LNCaP clone FGC (cell line): ENCODE measurements at regions not wholly inside any gene's neighbourhood (a gene's known extent, or its start where the extent isn't known, plus 50 kb on each side); places are given as distances from the start of the nearest gene placed in this dataset.
"Not testable (repeated sequence)": the region's sequence is repeated elsewhere in the genome, so short reads cannot be mapped to it uniquely, and the experiment has no call there.

Experiments
- DNase-seq: peaks from one replicate; pipeline ENCODE4 v3.0.0-alpha.2; 2011; ENCODE audit warnings: low read depth
- H3K4me3 ChIP-seq: 2 replicates; pipeline ENCODE4 v1.5.1; 2011; ENCODE audit warnings: mild to moderate bottlenecking, low read depth, low read length, control low read depth
- TF ChIP-seq, protein P1 (sequence below): IDR thresholded peaks from 2 replicates; pipeline ENCODE4 v1.5.1; 2012; ENCODE audit warnings: mild to moderate bottlenecking; ENCODE audit not compliant: control insufficient read depth, insufficient read depth; ENCODE audit errors: extremely low read depth

DNA sequence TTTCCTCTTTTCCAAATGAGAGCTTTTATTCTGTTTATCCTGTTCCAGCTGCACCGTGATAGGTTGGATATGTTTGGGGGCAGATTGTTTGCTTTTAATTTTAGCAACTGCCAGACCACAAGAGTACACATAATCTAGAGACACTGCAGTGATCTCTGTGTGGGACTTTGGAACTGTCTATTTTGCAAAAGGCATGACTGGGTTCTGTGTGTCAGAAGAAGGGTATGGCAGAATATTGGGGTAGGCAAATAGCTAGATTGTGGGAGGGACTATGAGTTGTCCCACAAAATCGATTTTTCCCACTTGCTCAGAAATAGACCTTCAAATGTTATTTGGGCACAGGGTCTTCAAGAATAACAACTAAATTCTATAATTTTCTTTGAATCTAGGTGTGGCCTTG lies 275.9 kb upstream of the KITLG start:
- no peak for DNase-seq
- TF ChIP-seq, protein P1, sequence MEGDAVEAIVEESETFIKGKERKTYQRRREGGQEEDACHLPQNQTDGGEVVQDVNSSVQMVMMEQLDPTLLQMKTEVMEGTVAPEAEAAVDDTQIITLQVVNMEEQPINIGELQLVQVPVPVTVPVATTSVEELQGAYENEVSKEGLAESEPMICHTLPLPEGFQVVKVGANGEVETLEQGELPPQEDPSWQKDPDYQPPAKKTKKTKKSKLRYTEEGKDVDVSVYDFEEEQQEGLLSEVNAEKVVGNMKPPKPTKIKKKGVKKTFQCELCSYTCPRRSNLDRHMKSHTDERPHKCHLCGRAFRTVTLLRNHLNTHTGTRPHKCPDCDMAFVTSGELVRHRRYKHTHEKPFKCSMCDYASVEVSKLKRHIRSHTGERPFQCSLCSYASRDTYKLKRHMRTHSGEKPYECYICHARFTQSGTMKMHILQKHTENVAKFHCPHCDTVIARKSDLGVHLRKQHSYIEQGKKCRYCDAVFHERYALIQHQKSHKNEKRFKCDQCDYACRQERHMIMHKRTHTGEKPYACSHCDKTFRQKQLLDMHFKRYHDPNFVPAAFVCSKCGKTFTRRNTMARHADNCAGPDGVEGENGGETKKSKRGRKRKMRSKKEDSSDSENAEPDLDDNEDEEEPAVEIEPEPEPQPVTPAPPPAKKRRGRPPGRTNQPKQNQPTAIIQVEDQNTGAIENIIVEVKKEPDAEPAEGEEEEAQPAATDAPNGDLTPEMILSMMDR: no peak
- H3K4me3 ChIP-seq: no peak overlapping the region

DNA sequence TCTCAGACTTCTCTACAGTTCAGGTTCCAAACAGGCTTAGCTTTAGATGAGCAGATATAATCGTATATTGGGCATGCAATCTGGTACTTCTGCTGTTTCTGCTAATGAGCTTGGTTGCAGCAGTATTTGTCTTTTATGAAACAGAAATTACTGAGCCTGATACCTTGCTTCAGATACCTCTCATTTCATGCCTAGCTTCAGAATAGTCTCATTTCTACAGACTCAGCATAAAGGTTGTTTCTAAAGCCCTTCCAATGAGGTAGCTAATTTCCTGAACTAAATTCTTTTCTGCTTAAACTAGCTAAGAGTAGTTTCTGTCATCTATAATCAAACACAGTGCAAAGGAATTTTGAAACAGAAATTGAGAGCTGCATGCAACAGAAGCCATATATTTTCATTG lies 275.0 kb upstream of the KITLG start:
- no peak for DNase-seq
- TF ChIP-seq, protein P1: no peak
- no peak overlapping the region for H3K4me3 ChIP-seq

DNA sequence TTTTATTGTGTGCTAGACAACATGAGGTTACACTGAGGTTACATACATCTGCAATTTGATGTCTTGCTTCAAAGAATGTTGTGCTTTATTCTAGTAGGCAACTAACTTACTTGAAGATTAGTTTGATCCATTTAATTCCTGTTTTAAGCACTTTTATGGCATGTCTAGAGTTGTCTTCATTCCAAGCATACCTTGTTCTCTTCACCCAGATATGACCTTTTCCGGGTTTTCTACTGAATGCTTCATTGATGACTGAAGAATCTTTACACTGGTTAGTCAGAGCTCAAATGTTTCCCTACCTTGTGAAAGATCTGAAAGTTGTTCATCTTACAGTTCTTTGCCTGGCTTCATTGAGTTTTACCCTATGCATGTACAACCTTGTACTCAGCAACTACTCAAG lies 274.0 kb upstream of the KITLG start:
- H3K4me3 ChIP-seq: no peak overlapping the region
- TF ChIP-seq, protein P1: no peak
- no peak for DNase-seq

DNA sequence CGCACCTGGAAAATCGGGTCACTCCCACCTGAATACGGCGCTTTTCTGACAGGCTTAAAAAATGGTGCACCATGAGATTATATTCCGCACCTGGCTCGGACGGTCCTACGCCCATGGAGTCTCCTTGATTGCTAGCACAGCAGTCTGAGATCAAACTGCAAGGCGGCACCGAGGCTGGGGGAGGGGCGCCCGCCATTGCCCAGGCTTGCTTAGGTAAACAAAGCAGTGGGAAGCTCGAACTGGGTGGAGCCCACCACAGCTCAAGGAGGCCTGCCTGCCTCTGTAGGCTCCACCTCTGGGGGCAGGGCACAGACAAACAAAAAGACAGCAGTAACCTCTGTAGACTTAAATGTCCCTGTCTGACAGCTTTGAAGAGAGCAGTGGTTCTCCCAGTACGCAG lies 267.0 kb upstream of the KITLG start:
- DNase-seq, H3K4me3 ChIP-seq: not testable (repeated sequence)

DNA sequence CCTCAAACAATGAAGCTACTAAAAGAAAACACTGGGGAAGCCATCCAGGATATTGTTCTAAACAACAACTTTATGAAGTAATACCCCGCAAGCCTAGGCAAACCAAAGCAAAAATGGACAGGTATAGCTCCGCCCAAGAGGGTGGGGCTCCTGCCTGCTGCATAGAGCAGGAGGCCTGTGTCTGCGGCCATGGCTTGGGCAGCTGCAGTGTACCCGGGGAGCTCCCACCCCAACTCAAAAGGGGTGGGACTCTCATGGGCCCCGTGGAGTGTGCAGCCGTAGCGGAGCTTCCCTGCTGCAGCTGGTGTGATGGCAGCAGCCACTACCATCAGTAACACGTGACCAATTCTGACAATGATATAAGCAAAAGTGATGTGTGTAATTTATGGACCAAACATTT lies 264.2 kb upstream of the KITLG start:
- no peak overlapping the region for H3K4me3 ChIP-seq
- no peak for DNase-seq
- TF ChIP-seq, protein P1: no peak

DNA sequence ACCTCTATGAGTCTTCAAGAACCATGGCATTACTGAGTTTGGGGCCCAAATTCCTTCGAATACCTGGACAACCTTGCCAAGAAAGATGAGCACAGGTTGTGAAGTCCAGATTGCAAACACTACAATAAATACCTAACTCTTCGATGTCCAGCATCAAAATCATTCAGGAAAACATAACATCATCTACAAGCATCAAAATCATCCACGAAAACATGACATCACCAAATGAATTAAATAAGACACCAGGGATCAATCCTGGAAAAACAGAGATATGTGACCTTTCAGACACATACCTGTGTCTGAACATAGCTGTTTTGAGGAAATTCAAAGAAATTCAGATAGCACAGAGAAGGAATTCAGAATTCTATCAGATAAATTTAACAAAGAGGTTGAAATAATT lies 262.0 kb upstream of the KITLG start:
- TF ChIP-seq, protein P1: no peak
- H3K4me3 ChIP-seq: no peak overlapping the region
- DNase-seq: no peak

DNA sequence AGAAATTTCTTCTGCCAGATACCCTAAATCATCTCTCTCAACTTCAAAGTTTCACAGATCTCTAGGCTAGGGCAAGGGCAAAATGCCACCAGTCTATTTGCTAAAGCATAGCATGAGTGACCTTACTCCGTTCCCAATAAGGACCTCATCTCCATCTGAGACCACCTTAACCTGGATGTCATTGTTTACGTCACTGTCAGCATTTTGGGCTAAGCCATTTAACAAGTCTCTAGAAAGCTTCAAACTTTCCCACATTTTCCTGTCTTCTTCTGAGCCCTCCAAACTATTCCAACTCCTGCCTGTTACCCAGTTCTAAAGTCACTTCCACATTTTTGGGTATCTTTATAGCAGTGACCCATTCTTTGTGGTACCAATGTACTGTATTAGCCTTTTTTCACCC lies 259.2 kb upstream of the KITLG start:
- DNase-seq: no peak
- no peak overlapping the region for H3K4me3 ChIP-seq
- TF ChIP-seq, protein P1: no peak

DNA sequence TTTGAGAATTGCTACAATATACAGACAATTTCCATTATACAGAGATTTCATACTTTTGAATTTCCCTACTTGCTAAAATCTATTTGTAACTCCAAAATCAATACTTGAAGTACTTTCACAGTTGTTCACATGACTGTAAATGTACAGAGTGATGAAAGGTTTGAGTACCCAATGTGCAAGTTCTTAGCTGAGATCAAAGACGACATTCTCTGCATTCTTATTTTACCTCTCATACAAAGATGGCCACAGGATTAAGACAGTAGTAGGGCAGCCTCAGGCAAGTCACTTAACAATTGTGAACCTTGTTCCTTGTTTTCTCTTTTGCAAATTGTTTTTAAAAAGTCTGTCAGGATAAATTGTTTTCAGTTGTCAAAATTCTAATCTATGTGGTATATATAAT lies 255.9 kb upstream of the KITLG start:
- TF ChIP-seq, protein P1: no peak
- H3K4me3 ChIP-seq: no peak overlapping the region
- no peak for DNase-seq
